Anterior cingulate cortex (tissue), 58 donors: ENCODE measurements at regions not wholly inside any gene's neighbourhood (a gene's known extent, or its start where the extent isn't known, plus 50 kb on each side); places are given as distances from the start of the nearest gene placed in this dataset.
A peak's percentile ranks its signal among the peaks of the same experiment; 100 is the strongest.

ENCODE experiments used
- DNase-seq, 58 donors: peaks; one replicate each; lab custom pipeline; 2025; lab: John Stamatoyannopoulos, UW

GRCh38 chr6:2434912-2435311 is 189.5 kb upstream of the GMDS start:
- DNase-seq, result no peak

GRCh38 chr6:2434116-2434515 is 188.7 kb upstream of the GMDS start:
- no peak for DNase-seq

- no peak for DNase-seq
Measured at GRCh38 chr6:2433711-2434110, 188.3 kb upstream of the GMDS start.

- no peak for DNase-seq
Measured at GRCh38 chr6:2433266-2433665, 187.9 kb upstream of the GMDS start.

- DNase-seq, result no peak
Measured at GRCh38 chr6:2432292-2432691, 186.9 kb upstream of the GMDS start.

- DNase-seq, result no peak
Measured at GRCh38 chr6:2430612-2431011, 185.2 kb upstream of the GMDS start.

GRCh38 chr6:2429460-2429859 is 184.1 kb upstream of the GMDS start:
- no peak for DNase-seq

GRCh38 chr6:2429032-2429431 is 183.6 kb upstream of the GMDS start:
- DNase-seq, result no peak

GRCh38 chr6:2426561-2427340 is 181.3 kb upstream of the GMDS start:
- DNase-seq, result no peak

- no peak for DNase-seq
Measured at GRCh38 chr6:2416128-2416712, 170.8 kb upstream of the GMDS start.

GRCh38 chr6:2414885-2415547 is 169.6 kb upstream of the GMDS start:
- no peak for DNase-seq

GRCh38 chr6:2412731-2413130 is 167.3 kb upstream of the GMDS start:
- no peak for DNase-seq

- no peak for DNase-seq
Measured at GRCh38 chr6:2410656-2411380, 165.4 kb upstream of the GMDS start.

GRCh38 chr6:2407525-2407924 is 162.1 kb upstream of the GMDS start:
- no peak for DNase-seq

GRCh38 chr6:2404211-2404929 is 159.0 kb upstream of the GMDS start:
- DNase-seq, result no peak

GRCh38 chr6:2403546-2403945 is 158.1 kb upstream of the GMDS start:
- DNase-seq, result no peak

GRCh38 chr6:2396846-2397630 is 151.6 kb upstream of the GMDS start:
- peak in 11 of 58 donors; percentile 1 to 37 (median 5) for DNase-seq

- DNase-seq, result no peak
Measured at GRCh38 chr6:2396042-2396657, 150.7 kb upstream of the GMDS start.
